ENCODE measurements at regions not wholly inside any gene's neighbourhood (a gene's known extent, or its start where the extent isn't known, plus 50 kb on each side); places are given as distances from the start of the nearest gene placed in this dataset.
"Not testable (repeated sequence)": the region's sequence is repeated elsewhere in the genome, so short reads cannot be mapped to it uniquely, and the experiment has no call there.

DNA sequence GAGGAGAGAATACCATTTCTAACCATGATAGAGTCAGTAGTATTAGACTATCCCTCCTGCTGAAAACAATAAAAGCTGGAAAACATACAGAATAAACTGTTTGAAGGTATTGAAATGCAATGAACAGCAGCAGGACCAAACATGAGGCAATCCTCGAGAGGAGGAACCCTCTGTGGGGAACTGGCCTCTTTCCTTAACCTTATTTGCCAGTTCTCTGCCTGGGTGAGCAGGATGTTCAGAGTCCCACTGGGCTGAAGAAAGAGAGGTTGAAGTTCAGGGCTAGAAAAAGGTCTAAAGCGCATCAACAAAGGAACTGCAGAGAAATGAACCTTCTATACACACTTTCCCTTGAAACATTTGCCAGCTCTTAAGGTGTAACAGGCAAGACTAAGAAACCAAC, 79.8 kb upstream of the FHL2 start:
- H2AFZ ChIP-seq (ENCODE audit: low read depth, low read length, poor library complexity, severe bottlenecking) = no peak overlapping the region
- no TSS peak for BruUV-seq (replicated peaks)
- no peak overlapping the region for H3K4me2 ChIP-seq (ENCODE audit: low read length)
- H3K9me2 ChIP-seq (ENCODE audit: insufficient read depth) = no peaks in the 10 kb centered on the region
- TF ChIP-seq ELF1 (IDR thresholded peaks at IDR 0.05; ENCODE audit: borderline replicate concordance, low read depth) (no peak), SRF (IDR thresholded peaks at IDR 0.05; ENCODE audit: low read depth) (no peak), RAD21 (IDR thresholded peaks at IDR 0.05; ENCODE audit: low read depth) (no peak), SIN3A (IDR thresholded peaks at IDR 0.05; ENCODE audit: low read depth) (no peak), SP1 (IDR thresholded peaks at IDR 0.05; ENCODE audit: low read depth) (no peak), EZH2phosphoT487 (IDR thresholded peaks at IDR 0.05; ENCODE audit: borderline replicate concordance) (no peak), EZH2 (IDR thresholded peaks at IDR 0.05) (no peak), CBX3 (IDR thresholded peaks at IDR 0.05; ENCODE audit: low read depth) (no peak), POLR2AphosphoS5 (IDR thresholded peaks at IDR 0.05; ENCODE audit: low read depth, low read length) (no peak), CEBPB (IDR thresholded peaks at IDR 0.05; ENCODE audit: low read depth) (no peak), ZNF274 (IDR thresholded peaks at IDR 0.05; ENCODE audit: low read depth, low read length) (no peak), YY1 (IDR thresholded peaks at IDR 0.05; ENCODE audit: extremely low read depth, insufficient replicate concordance, low read depth, low read length) (no peak)
- TF ChIP-seq, protein P1, sequence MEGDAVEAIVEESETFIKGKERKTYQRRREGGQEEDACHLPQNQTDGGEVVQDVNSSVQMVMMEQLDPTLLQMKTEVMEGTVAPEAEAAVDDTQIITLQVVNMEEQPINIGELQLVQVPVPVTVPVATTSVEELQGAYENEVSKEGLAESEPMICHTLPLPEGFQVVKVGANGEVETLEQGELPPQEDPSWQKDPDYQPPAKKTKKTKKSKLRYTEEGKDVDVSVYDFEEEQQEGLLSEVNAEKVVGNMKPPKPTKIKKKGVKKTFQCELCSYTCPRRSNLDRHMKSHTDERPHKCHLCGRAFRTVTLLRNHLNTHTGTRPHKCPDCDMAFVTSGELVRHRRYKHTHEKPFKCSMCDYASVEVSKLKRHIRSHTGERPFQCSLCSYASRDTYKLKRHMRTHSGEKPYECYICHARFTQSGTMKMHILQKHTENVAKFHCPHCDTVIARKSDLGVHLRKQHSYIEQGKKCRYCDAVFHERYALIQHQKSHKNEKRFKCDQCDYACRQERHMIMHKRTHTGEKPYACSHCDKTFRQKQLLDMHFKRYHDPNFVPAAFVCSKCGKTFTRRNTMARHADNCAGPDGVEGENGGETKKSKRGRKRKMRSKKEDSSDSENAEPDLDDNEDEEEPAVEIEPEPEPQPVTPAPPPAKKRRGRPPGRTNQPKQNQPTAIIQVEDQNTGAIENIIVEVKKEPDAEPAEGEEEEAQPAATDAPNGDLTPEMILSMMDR (IDR thresholded peaks at IDR 0.05 in 2 of 3, conservative IDR thresholded peaks at IDR 0.05 in 1 of 3; ENCODE audit: borderline replicate concordance in 1 of 3, insufficient read depth in 1 of 3, low read depth in 2 of 3, low read length in 2 of 3) = no peak
- ChIA-PET CTCF (no interaction called here), POLR2A (no interaction called here), RAD21 (ENCODE audit: low non-redundant PET in 1 of 2, low total read pairs in 2 of 2, uncharacterized antibody in 2 of 2, unreplicated experiment in 2 of 2) (no interaction called here)
- no peak overlapping the region for H3K27ac ChIP-seq (ENCODE audit: low read depth, low read length)
- H3K27me3 ChIP-seq (ENCODE audit: insufficient read depth, low read length) = no peaks in the 10 kb centered on the region
- no peaks in the 10 kb centered on the region for H3K9me3 ChIP-seq (ENCODE audit: control insufficient read depth in 1 of 2, insufficient read depth in 1 of 2, low read depth in 1 of 2, low read length in 2 of 2)
- H4K20me1 ChIP-seq (ENCODE audit: insufficient read depth) = no peaks in the 10 kb centered on the region
- intact Hi-C loops (cut with micrococcal nuclease) = no loop called here
- H3K4me1 ChIP-seq (ENCODE audit: control insufficient read depth in 1 of 2, insufficient read depth in 2 of 2, low read length in 2 of 2) = no peaks in the 10 kb centered on the region
- DNase-seq (ENCODE audit: low read depth, low spot score) (no peak), ATAC-seq (no peak)
- no peaks in the 10 kb centered on the region for H3K36me3 ChIP-seq (ENCODE audit: control insufficient read depth in 1 of 2, insufficient read depth in 2 of 2, low read length in 2 of 2)
- H3K9ac ChIP-seq (ENCODE audit: low read length) = no peak overlapping the region
- no peaks in the 10 kb centered on the region for H3K79me2 ChIP-seq (ENCODE audit: insufficient read depth, low read length)
- H3K4me3 ChIP-seq (replicated peaks in 1 of 2; ENCODE audit: low read depth in 1 of 2, low read length in 2 of 2) = no peak overlapping the region

DNA sequence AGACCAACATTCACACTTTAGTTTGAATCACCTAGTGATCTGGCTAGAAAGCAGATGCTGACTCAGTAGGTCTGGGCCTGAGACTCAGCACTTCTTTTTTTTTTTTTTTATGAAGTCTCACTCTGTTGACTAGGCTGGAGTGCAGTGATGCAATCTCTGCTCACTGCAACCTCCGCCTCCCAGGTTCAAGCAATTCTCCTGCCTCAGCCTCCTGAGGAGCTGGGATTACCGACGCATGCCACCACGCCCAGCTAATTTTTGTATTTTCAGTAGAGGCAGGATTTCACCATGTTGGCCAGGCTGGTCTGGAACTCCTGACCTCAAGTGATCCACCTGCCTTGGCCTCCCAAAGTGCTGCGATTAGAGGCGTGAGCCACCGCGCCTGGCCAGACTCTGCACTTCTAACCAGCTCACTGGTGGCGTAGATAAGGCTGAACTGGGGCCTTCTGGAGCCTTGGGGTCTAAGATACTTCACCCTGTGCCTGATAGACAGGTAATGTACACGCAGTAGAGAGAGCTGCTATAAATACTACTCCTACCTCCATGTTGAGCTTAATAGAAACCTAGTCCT, 78.3 kb upstream of the FHL2 start:
- H3K9me3 ChIP-seq (ENCODE audit: control insufficient read depth in 1 of 2, insufficient read depth in 1 of 2, low read depth in 1 of 2, low read length in 2 of 2); H3K4me2 ChIP-seq (ENCODE audit: low read length); H3K4me3 ChIP-seq (replicated peaks in 1 of 2; ENCODE audit: low read depth in 1 of 2, low read length in 2 of 2); CTCF ChIA-PET; H3K27me3 ChIP-seq (ENCODE audit: insufficient read depth, low read length); intact Hi-C loops (cut with micrococcal nuclease); BruUV-seq (replicated peaks); DNase-seq (ENCODE audit: low read depth, low spot score); RAD21 ChIA-PET (ENCODE audit: low non-redundant PET in 1 of 2, low total read pairs in 2 of 2, uncharacterized antibody in 2 of 2, unreplicated experiment in 2 of 2); POLR2A ChIA-PET; H3K27ac ChIP-seq (ENCODE audit: low read depth, low read length); H3K9ac ChIP-seq (ENCODE audit: low read length); H3K9me2 ChIP-seq (ENCODE audit: insufficient read depth); H3K36me3 ChIP-seq (ENCODE audit: control insufficient read depth in 1 of 2, insufficient read depth in 2 of 2, low read length in 2 of 2); ATAC-seq; H3K79me2 ChIP-seq (ENCODE audit: insufficient read depth, low read length); H4K20me1 ChIP-seq (ENCODE audit: insufficient read depth); H3K4me1 ChIP-seq (ENCODE audit: control insufficient read depth in 1 of 2, insufficient read depth in 2 of 2, low read length in 2 of 2); H2AFZ ChIP-seq (ENCODE audit: low read depth, low read length, poor library complexity, severe bottlenecking): not testable (repeated sequence)

All from HCT116 (cell line).